Pancreas (tissue), 10 donors: ENCODE measurements at regions not wholly inside any gene's neighbourhood (a gene's known extent, or its start where the extent isn't known, plus 50 kb on each side); places are given as distances from the start of the nearest gene placed in this dataset.

ENCODE experiments used
- ATAC-seq, 4 donors: fragments of 200-7000 bp; cut with Tn5 transposase; one replicate each; pipeline versions ENCODE4 v1.8.0 to v1.9.1; 2020; ENCODE audit warnings: mild to moderate bottlenecking in 4 of 4, moderate library complexity in 4 of 4
- DNase-seq, 6 donors: peaks; one replicate each; pipeline ENCODE4 v3.0.0-alpha.2; 2020
- FAIRE-seq: peaks from 2 replicates; lab custom pipeline; 2012; peaks lifted over from hg19 to GRCh38; lab: Jason Lieb, UNC
- H3K27ac ChIP-seq, 4 donors: fragments of 200-600 bp; sonication (generic); 1 replicate in 3 of 4; 2 replicates in 1 of 4; pipeline versions ENCODE4 v1.5.0 to v1.8.0; 2020
- H3K27me3 ChIP-seq, 4 donors: fragments of 200-600 bp; one replicate each; pipeline ENCODE4 v1.8.0; 2021
- H3K36me3 ChIP-seq, 3 donors: fragments of 200-600 bp; sonication (generic) in 1 of 3; one replicate each; pipeline versions ENCODE4 v1.5.0 to v1.8.0; 2020 to 2021
- H3K4me1 ChIP-seq, 3 donors: fragments of 200-600 bp; one replicate each; pipeline ENCODE4 v1.8.0; 2021
- H3K4me3 ChIP-seq, 4 donors: fragments of 200-600 bp; sonication (generic) in 2 of 4; one replicate each; pipeline versions ENCODE4 v1.5.0 to v1.8.0; 2020 to 2021
- H3K9me3 ChIP-seq, 4 donors: fragments of 200-600 bp; one replicate each; pipeline ENCODE4 v1.8.0; 2021
- CTCF ChIP-seq, 4 donors: fragments of 200-600 bp; sonication (generic) in 3 of 4; IDR thresholded peaks; one replicate each; pipeline versions ENCODE4 v1.5.0 to v1.8.0; 2021; ENCODE audit warnings: antibody characterized with exemption in 4 of 4
- WGBS, 2 donors: extraction: QIAGEN DNeasy Blood & Tissue Kit; methylation state at CpG; one replicate each; pipeline ENCODE4 v1.1.7; 2013; 5-methylcytosine and 5-hydroxymethylcytosine counted together
- intact Hi-C, 3 donors: fragments of 100-400 bp; cut with DNase I; formaldehyde crosslinking; loops; one replicate each; pipeline versions ENCODE4 v1.11.1 to v1.14.2; 2022
- donor health status: healthy with polysubstance abuse.
- donor health status: DM: no; HTN: no; CAD: no; lungs with moderate emphysema.
- donor health status: DM: no; HTN: no; CAD: no.
- donor health status: control.
- donor health status: control.
- donor health status: Bipolar disorder and iron deficiency.
- donor health status: DM: yes; HTN: yes; CAD: no.
- donor health status: DM: no; HTN: no; CAD: no.
- donor health status: DM: no; HTN: no; CAD: no.
- donor health status: DM: yes; HTN: yes; CAD: no.

DNA sequence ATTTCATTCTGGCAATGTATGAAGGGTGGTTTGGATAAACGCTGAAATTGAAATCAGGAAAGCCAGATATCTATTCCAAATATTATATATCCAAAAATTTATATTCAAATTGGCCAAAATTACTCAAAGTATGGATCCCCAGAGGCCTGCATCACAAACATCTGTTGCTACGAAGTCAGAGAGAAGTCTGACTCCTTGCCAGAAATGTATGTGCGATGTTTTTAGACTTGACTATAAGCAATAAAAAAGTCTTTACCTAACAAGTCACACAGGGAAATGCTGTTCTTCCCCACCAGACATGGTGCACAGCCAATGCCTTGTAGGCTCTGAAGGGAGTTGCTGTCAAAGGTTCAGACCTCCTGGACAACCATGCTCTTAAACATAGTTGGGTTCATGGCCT is 533.1 kb downstream of the OTOL1 start:
- no peaks in the 10 kb centered on the region for H3K27me3 ChIP-seq
- ATAC-seq (no peak), DNase-seq (no peak), FAIRE-seq (no peak)
- TF ChIP-seq CTCF (IDR thresholded peaks at IDR 0.05): no peak
- whole genome bisulfite sequencing, 2 donors: 62 to 79% methylated on average over 3 of the region's 3 CpGs
- no peak overlapping the region for H3K4me3 ChIP-seq
- intact Hi-C loops: no loop called here
- H3K9me3 ChIP-seq: no peaks in the 10 kb centered on the region
- no peaks in the 10 kb centered on the region for H3K4me1 ChIP-seq
- H3K27ac ChIP-seq: no peak overlapping the region
- H3K36me3 ChIP-seq: no peaks in the 10 kb centered on the region

DNA sequence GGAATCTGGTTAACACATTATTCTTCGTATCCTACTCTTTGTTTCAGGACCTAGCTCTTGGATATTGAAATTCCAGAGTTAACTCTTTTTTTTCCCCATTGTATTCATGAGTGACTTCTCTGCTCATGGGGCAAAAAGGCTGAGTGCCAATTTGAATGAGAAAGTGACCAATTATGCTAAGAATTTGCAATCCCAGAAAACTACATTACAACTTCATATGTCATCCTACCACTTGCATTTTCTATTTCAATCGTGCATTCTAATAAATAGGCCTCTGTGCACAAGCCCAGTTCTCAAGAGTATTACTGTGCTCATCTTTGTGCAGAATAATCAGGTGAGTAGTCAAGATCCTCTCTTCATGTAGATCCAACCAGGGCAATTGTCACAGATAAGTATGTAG is 537.8 kb downstream of the OTOL1 start:
- 56 to 68% methylated on average over 2 of the region's 2 CpGs for WGBS, 2 donors
- no peak overlapping the region for H3K4me3 ChIP-seq
- H3K27me3 ChIP-seq: no peaks in the 10 kb centered on the region
- no peaks in the 10 kb centered on the region for H3K36me3 ChIP-seq
- intact Hi-C loops: no loop called here
- no peak for TF ChIP-seq CTCF (IDR thresholded peaks at IDR 0.05)
- DNase-seq: no peak
- FAIRE-seq: no peak
- no peaks in the 10 kb centered on the region for H3K4me1 ChIP-seq
- no peaks in the 10 kb centered on the region for H3K9me3 ChIP-seq
- ATAC-seq: no peak
- H3K27ac ChIP-seq: no peak overlapping the region

DNA sequence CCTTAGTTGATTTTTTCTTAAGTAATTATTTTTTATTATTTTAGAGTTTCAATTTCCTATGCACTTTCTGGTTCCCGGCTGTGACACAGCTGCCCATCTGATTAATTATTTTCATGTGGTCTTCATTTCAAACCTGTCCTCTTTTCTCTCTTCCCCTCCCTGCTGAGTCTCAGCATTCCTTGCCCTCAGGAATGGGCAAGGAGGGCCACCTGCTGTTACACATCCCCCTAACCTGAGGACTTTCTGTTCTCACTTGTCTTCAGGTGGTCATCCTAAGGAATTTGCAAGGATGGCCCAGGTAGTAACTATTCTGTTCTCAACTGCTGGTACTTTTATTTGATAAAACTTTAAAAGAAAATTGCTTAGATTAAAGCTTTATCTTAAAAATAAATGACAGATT is 545.0 kb downstream of the OTOL1 start:
- no peaks in the 10 kb centered on the region for H3K36me3 ChIP-seq
- H3K27me3 ChIP-seq: no peaks in the 10 kb centered on the region
- no peak for TF ChIP-seq CTCF (IDR thresholded peaks at IDR 0.05)
- no peak overlapping the region for H3K27ac ChIP-seq
- DNase-seq: no peak
- no peak for FAIRE-seq
- H3K9me3 ChIP-seq: no peaks in the 10 kb centered on the region
- 67 to 83% methylated on average over 1 of the region's 1 CpG for WGBS, 2 donors
- intact Hi-C loops: no loop called here
- no peak for ATAC-seq
- H3K4me1 ChIP-seq: no peaks in the 10 kb centered on the region
- no peak overlapping the region for H3K4me3 ChIP-seq

GRCh38 chr3:162052636-162053035 is 556.0 kb downstream of the OTOL1 start:
- H3K27me3 ChIP-seq: no peaks in the 10 kb centered on the region
- no peaks in the 10 kb centered on the region for H3K9me3 ChIP-seq
- no peak overlapping the region for H3K27ac ChIP-seq
- H3K4me3 ChIP-seq: no peak overlapping the region
- TF ChIP-seq CTCF (IDR thresholded peaks at IDR 0.05): no peak
- ATAC-seq: no peak
- DNase-seq: no peak
- intact Hi-C loops: no loop called here
- H3K4me1 ChIP-seq: no peaks in the 10 kb centered on the region
- H3K36me3 ChIP-seq: no peaks in the 10 kb centered on the region
- FAIRE-seq: no peak

DNA sequence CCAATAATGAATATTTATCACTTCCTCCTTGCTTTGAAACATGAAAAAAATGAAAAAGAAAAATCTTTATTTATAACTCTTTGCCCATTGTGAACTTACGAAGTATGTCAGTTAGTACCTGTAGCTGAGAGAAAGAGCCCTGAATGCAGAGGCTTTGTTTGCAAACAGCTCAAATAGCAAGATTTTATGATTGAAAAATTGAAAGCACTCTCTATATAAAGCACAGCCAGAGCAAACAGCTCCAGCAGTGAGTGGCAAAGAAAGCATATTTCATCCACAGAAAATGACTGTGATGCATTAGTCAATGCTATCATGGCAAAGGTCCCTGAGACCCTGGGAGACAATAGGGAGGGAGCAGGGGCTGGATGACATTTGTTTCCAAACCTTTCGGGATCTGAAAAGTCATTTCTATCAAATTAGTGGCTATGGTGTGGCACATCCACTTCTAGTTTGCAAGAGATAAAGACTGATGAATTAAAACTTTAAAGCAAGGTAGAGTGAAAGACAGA is 576.1 kb downstream of the OTOL1 start:
- Histone ChIP-seq H3K9me3 (no peaks in the 10 kb centered on the region), H3K27me3 (no peaks in the 10 kb centered on the region), H3K36me3 (no peaks in the 10 kb centered on the region), H3K27ac (no peak overlapping the region), H3K4me1 (no peaks in the 10 kb centered on the region), H3K4me3 (no peak overlapping the region)
- no peak for TF ChIP-seq CTCF (IDR thresholded peaks at IDR 0.05)
- 31 to 47% methylated on average over 2 of the region's 2 CpGs for WGBS, 2 donors
- ATAC-seq: no peak
- no peak for DNase-seq
- intact Hi-C loops: no loop called here
- FAIRE-seq: no peak
